WTC11 (cell line): ENCODE measurements at regions not wholly inside any gene's neighbourhood (a gene's known extent, or its start where the extent isn't known, plus 50 kb on each side); places are given as distances from the start of the nearest gene placed in this dataset.

Experiments used
- ATAC-seq: fragments of 200-7000 bp; cut with Tn5 transposase; 2 replicates; pipeline ENCODE4 v1.10.0; 2021; ENCODE audit warnings: mild to moderate bottlenecking, moderate library complexity
- CTCF ChIA-PET: fragments of 300-600 bp; sonication (Branson Sonifier 250); formaldehyde crosslinking; loops from one replicate; lab custom pipeline; 2021; ENCODE audit warnings: antibody characterized with exemption; lab: Charles Lee
- POLR2A ChIA-PET: fragments of 350-600 bp; sonication (Branson Sonifier 250); formaldehyde crosslinking; loops from one replicate; lab custom pipeline; 2021; ENCODE audit warnings: antibody characterized with exemption; lab: Charles Lee
- DNase-seq: peaks from one replicate; pipeline ENCODE4 v3.0.0; 2021; ENCODE audit warnings: low spot score
- H3K27ac Mint-ChIP-seq: 2 replicates; pipeline ENCODE4 v1.8.0; 2021; ENCODE audit warnings: mixed read lengths
- H3K27me3 Mint-ChIP-seq: 2 replicates; pipeline ENCODE4 v1.8.0; 2021; ENCODE audit warnings: low read depth, mild to moderate bottlenecking, moderate library complexity, mixed read lengths
- H3K36me3 Mint-ChIP-seq: 2 replicates; pipeline ENCODE4 v1.8.0; 2021; ENCODE audit warnings: mixed read lengths
- H3K4me1 Mint-ChIP-seq: 2 replicates; pipeline ENCODE4 v1.8.0; 2022; ENCODE audit warnings: mixed read lengths
- H3K4me3 Mint-ChIP-seq: 2 replicates; pipeline ENCODE4 v1.8.0; 2021; ENCODE audit warnings: mild to moderate bottlenecking, moderate library complexity, mixed read lengths
- H3K9me3 Mint-ChIP-seq: 2 replicates; pipeline ENCODE4 v1.8.0; 2021; ENCODE audit warnings: mixed read lengths
- ATF2 ChIP-seq: sonication (generic); formaldehyde crosslinking; IDR thresholded peaks from 2 replicates; pipeline ENCODE4 v1.8.1; 2022; ENCODE audit warnings: low read depth, missing genetic modification reagents, borderline replicate concordance
- CBFB ChIP-seq: sonication (generic); formaldehyde crosslinking; IDR thresholded peaks from 2 replicates; pipeline ENCODE4 v1.8.1; 2022; ENCODE audit warnings: mild to moderate bottlenecking, low read depth, missing genetic modification reagents
- CDX4 ChIP-seq: fragments of 250-450 bp; sonication (Bioruptor Pico); IDR thresholded peaks from 2 replicates; pipeline ENCODE4 v1.9.0; 2021; ENCODE audit warnings: moderate library complexity, mild to moderate bottlenecking, inconsistent platforms, borderline replicate concordance
- E2F5 ChIP-seq: sonication (generic); formaldehyde crosslinking; IDR thresholded peaks from 2 replicates; pipeline ENCODE4 v1.8.1; 2022; ENCODE audit warnings: mild to moderate bottlenecking, moderate library complexity, missing genetic modification reagents
- FOXP1 ChIP-seq: sonication (generic); formaldehyde crosslinking; IDR thresholded peaks from 2 replicates; pipeline ENCODE4 v1.8.0; 2022; ENCODE audit warnings: missing genetic modification reagents, mild to moderate bottlenecking, moderate library complexity, borderline replicate concordance
- GTF2I ChIP-seq: fragments of 250-450 bp; sonication (Bioruptor Pico); conservative IDR thresholded peaks from 2 replicates; pipeline ENCODE4 v1.4.0; 2021; ENCODE audit warnings: mild to moderate bottlenecking
- NFATC4 ChIP-seq: fragments of 250-450 bp; sonication (Bioruptor Pico); IDR thresholded peaks from 2 replicates; pipeline ENCODE4 v1.9.0; 2021; ENCODE audit warnings: mild to moderate bottlenecking
- NFYB ChIP-seq: sonication (generic); formaldehyde crosslinking; conservative IDR thresholded peaks from 2 replicates; pipeline ENCODE4 v1.8.0; 2022; ENCODE audit warnings: low read depth, missing genetic modification reagents
- OVOL2 ChIP-seq: fragments of 250-450 bp; sonication (Bioruptor Pico); IDR thresholded peaks from 2 replicates; pipeline ENCODE4 v1.9.0; 2021; ENCODE audit warnings: mild to moderate bottlenecking, borderline replicate concordance
- PRRX2 ChIP-seq: fragments of 250-450 bp; sonication (Bioruptor Pico); IDR thresholded peaks from 2 replicates; pipeline ENCODE4 v1.8.0; 2021; ENCODE audit warnings: mild to moderate bottlenecking
- RELA ChIP-seq: sonication (generic); formaldehyde crosslinking; IDR thresholded peaks from 2 replicates; pipeline ENCODE4 v1.8.1; 2022; ENCODE audit warnings: missing genetic modification reagents, mild to moderate bottlenecking, borderline replicate concordance
- SMAD4 ChIP-seq: sonication (generic); formaldehyde crosslinking; IDR thresholded peaks from 2 replicates; pipeline ENCODE4 v1.8.0; 2022; ENCODE audit warnings: mild to moderate bottlenecking, missing genetic modification reagents
- TEAD4 ChIP-seq: sonication (generic); formaldehyde crosslinking; IDR thresholded peaks from 2 replicates; pipeline ENCODE4 v1.8.0; 2022; ENCODE audit warnings: mild to moderate bottlenecking, missing genetic modification reagents
- ZNF671 ChIP-seq: fragments of 250-450 bp; sonication (Bioruptor Pico); IDR thresholded peaks from 2 replicates; pipeline ENCODE4 v1.8.0; 2021; ENCODE audit warnings: mild to moderate bottlenecking
- TF ChIP-seq, protein P1 (sequence below): sonication (generic); formaldehyde crosslinking; IDR thresholded peaks from 2 replicates; pipeline ENCODE4 v1.8.0; 2023; ENCODE audit warnings: mild to moderate bottlenecking, missing genetic modification reagents
- TF ChIP-seq, protein P2 (sequence below): sonication (generic); formaldehyde crosslinking; IDR thresholded peaks from 2 replicates; pipeline ENCODE4 v1.8.1; 2023; ENCODE audit warnings: mild to moderate bottlenecking, moderate library complexity, missing genetic modification reagents
- TF ChIP-seq, protein P3 (sequence below): sonication (generic); formaldehyde crosslinking; IDR thresholded peaks from 2 replicates; pipeline ENCODE4 v1.8.1; 2023; ENCODE audit warnings: mild to moderate bottlenecking, missing genetic modification reagents
- TF ChIP-seq, protein P4 (sequence below): fragments of 250-450 bp; sonication (Bioruptor Pico); IDR thresholded peaks from 2 replicates; pipeline ENCODE4 v1.8.0; 2021; ENCODE audit warnings: mild to moderate bottlenecking

GRCh38 chr10:62635127-62635526 lies 169.4 kb upstream of the ADO start (continued):
- TF ChIP-seq, protein P1, sequence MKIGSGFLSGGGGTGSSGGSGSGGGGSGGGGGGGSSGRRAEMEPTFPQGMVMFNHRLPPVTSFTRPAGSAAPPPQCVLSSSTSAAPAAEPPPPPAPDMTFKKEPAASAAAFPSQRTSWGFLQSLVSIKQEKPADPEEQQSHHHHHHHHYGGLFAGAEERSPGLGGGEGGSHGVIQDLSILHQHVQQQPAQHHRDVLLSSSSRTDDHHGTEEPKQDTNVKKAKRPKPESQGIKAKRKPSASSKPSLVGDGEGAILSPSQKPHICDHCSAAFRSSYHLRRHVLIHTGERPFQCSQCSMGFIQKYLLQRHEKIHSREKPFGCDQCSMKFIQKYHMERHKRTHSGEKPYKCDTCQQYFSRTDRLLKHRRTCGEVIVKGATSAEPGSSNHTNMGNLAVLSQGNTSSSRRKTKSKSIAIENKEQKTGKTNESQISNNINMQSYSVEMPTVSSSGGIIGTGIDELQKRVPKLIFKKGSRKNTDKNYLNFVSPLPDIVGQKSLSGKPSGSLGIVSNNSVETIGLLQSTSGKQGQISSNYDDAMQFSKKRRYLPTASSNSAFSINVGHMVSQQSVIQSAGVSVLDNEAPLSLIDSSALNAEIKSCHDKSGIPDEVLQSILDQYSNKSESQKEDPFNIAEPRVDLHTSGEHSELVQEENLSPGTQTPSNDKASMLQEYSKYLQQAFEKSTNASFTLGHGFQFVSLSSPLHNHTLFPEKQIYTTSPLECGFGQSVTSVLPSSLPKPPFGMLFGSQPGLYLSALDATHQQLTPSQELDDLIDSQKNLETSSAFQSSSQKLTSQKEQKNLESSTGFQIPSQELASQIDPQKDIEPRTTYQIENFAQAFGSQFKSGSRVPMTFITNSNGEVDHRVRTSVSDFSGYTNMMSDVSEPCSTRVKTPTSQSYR (CRISPR knock-in tag): no peak
- TF ChIP-seq, protein P2, sequence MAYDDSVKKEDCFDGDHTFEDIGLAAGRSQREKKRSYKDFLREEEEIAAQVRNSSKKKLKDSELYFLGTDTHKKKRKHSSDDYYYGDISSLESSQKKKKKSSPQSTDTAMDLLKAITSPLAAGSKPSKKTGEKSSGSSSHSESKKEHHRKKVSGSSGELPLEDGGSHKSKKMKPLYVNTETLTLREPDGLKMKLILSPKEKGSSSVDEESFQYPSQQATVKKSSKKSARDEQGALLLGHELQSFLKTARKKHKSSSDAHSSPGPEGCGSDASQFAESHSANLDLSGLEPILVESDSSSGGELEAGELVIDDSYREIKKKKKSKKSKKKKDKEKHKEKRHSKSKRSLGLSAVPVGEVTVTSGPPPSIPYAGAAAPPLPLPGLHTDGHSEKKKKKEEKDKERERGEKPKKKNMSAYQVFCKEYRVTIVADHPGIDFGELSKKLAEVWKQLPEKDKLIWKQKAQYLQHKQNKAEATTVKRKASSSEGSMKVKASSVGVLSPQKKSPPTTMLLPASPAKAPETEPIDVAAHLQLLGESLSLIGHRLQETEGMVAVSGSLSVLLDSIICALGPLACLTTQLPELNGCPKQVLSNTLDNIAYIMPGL (CRISPR knock-in tag): no peak
- TF ChIP-seq ZNF671 (CRISPR knock-in tag) (no peak), GTF2I (no peak), E2F5 (CRISPR knock-in tag) (no peak), CBFB (CRISPR knock-in tag) (no peak), OVOL2 (CRISPR knock-in tag) (no peak), ATF2 (no peak), FOXP1 (CRISPR knock-in tag) (no peak)
- TF ChIP-seq, protein P3, sequence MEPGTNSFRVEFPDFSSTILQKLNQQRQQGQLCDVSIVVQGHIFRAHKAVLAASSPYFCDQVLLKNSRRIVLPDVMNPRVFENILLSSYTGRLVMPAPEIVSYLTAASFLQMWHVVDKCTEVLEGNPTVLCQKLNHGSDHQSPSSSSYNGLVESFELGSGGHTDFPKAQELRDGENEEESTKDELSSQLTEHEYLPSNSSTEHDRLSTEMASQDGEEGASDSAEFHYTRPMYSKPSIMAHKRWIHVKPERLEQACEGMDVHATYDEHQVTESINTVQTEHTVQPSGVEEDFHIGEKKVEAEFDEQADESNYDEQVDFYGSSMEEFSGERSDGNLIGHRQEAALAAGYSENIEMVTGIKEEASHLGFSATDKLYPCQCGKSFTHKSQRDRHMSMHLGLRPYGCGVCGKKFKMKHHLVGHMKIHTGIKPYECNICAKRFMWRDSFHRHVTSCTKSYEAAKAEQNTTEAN: no peak

- Mint-ChIP-seq H3K36me3 (no peaks in the 10 kb centered on the region), H3K4me3 (no peak overlapping the region), H3K27ac (no peak overlapping the region)
- peak; percentile 65 for ATAC-seq
- TF ChIP-seq CDX4: no peak
- TF ChIP-seq TEAD4: no peak
- TF ChIP-seq PRRX2 (CRISPR knock-in tag): no peak
- no peak for TF ChIP-seq NFATC4 (CRISPR knock-in tag)
- TF ChIP-seq, protein P4, sequence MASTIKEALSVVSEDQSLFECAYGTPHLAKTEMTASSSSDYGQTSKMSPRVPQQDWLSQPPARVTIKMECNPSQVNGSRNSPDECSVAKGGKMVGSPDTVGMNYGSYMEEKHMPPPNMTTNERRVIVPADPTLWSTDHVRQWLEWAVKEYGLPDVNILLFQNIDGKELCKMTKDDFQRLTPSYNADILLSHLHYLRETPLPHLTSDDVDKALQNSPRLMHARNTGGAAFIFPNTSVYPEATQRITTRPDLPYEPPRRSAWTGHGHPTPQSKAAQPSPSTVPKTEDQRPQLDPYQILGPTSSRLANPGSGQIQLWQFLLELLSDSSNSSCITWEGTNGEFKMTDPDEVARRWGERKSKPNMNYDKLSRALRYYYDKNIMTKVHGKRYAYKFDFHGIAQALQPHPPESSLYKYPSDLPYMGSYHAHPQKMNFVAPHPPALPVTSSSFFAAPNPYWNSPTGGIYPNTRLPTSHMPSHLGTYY (CRISPR knock-in tag): no peak
- no peak for TF ChIP-seq SMAD4 (CRISPR knock-in tag)
- TF ChIP-seq NFYB (CRISPR knock-in tag): no peak
- no peak for TF ChIP-seq RELA (CRISPR knock-in tag)
- TF ChIP-seq, all 79 proteins: peak for 0
- ChIA-PET CTCF (interaction anchor here (0.5 to 1.2 kb wide), 5 partner anchors 11 to 421 kb away, joined by 3 to 7 read pairs (median 4); no protein-coding TSS in a partner anchor), POLR2A (no interaction called here)
- Mint-ChIP-seq H3K9me3 (no peaks in the 10 kb centered on the region), H3K27me3 (no peaks in the 10 kb centered on the region), H3K4me1 (0 out of 2 replicates have a peak, but pooled peaks cover 3% of the 10 kb centered on the region)
- no peak for DNase-seq
Observed at GRCh38 chr10:62636825-62637248, 167.7 kb upstream of the ADO start.
